Smooth muscle cell (in vitro differentiated cells): ENCODE measurements at regions not wholly inside any gene's neighbourhood (a gene's known extent, or its start where the extent isn't known, plus 50 kb on each side); places are given as distances from the start of the nearest gene placed in this dataset.
A peak's percentile ranks its signal among the peaks of the same experiment; 100 is the strongest.
"Not testable (repeated sequence)": the region's sequence is repeated elsewhere in the genome, so short reads cannot be mapped to it uniquely, and the experiment has no call there.

Experiments
- DNase-seq: peaks from one replicate; lab custom pipeline; 2025; ENCODE audit not compliant: unreplicated experiment; lab: John Stamatoyannopoulos, UW
- H2AFZ ChIP-seq: fragments of 200-600 bp; sonication (generic); 2 replicates; pipeline ENCODE4 v1.6.0; 2016; ENCODE audit warnings: antibody characterized with exemption, low read depth, mild to moderate bottlenecking
- H3F3A ChIP-seq: fragments of 200-600 bp; sonication (generic); 2 replicates; pipeline ENCODE4 v1.6.0; 2017; ENCODE audit warnings: antibody characterized with exemption, low read depth
- H3K27ac ChIP-seq: fragments of 200-600 bp; sonication (generic); 2 replicates; pipeline ENCODE4 v1.5.1; 2016; ENCODE audit warnings: low read depth, mild to moderate bottlenecking
- H3K27me3 ChIP-seq: fragments of 200-600 bp; sonication (generic); 2 replicates; pipeline ENCODE4 v1.6.1; 2016; ENCODE audit warnings: low read depth, mild to moderate bottlenecking
- H3K36me3 ChIP-seq: fragments of 200-600 bp; sonication (generic); 2 replicates; pipeline ENCODE4 v1.5.1; 2016; ENCODE audit warnings: low read depth
- H3K4me1 ChIP-seq: fragments of 200-600 bp; sonication (generic); 2 replicates; pipeline ENCODE4 v1.5.1; 2016; ENCODE audit warnings: low read depth
- H3K4me2 ChIP-seq: fragments of 200-600 bp; sonication (generic); 2 replicates; pipeline ENCODE4 v1.6.0; 2016; ENCODE audit warnings: mild to moderate bottlenecking
- H3K4me3 ChIP-seq: fragments of 200-600 bp; sonication (generic); 2 replicates; pipeline ENCODE4 v1.5.1; 2016; ENCODE audit warnings: mild to moderate bottlenecking
- H3K79me2 ChIP-seq: fragments of 200-600 bp; sonication (generic); 2 replicates; pipeline ENCODE4 v1.6.0; 2016; ENCODE audit warnings: low read depth, mild to moderate bottlenecking
- H3K9ac ChIP-seq: fragments of 200-600 bp; sonication (generic); 2 replicates; pipeline ENCODE4 v1.6.0; 2016; ENCODE audit warnings: low read depth
- H3K9me3 ChIP-seq: fragments of 200-600 bp; sonication (generic); replicated peaks from 2 replicates; pipeline ENCODE4 v1.5.1; 2016; ENCODE audit warnings: low read depth
- H4K20me1 ChIP-seq: fragments of 200-600 bp; sonication (generic); 2 replicates; pipeline ENCODE4 v1.6.0; 2016; ENCODE audit warnings: low read depth
- WGBS: methylation state at CpG from one replicate; pipeline ENCODE4 v1.1.7; 2016; ENCODE audit warnings: low lambda C conversion rate; 5-methylcytosine and 5-hydroxymethylcytosine counted together
- TF ChIP-seq, protein P1 (sequence below): fragments of 200-600 bp; sonication (generic); IDR thresholded peaks from 2 replicates; pipeline ENCODE4 v1.5.1; 2017; ENCODE audit warnings: borderline replicate concordance, mild to moderate bottlenecking, antibody characterized with exemption; ENCODE audit not compliant: insufficient read depth, poor library complexity, severe bottlenecking

DNA sequence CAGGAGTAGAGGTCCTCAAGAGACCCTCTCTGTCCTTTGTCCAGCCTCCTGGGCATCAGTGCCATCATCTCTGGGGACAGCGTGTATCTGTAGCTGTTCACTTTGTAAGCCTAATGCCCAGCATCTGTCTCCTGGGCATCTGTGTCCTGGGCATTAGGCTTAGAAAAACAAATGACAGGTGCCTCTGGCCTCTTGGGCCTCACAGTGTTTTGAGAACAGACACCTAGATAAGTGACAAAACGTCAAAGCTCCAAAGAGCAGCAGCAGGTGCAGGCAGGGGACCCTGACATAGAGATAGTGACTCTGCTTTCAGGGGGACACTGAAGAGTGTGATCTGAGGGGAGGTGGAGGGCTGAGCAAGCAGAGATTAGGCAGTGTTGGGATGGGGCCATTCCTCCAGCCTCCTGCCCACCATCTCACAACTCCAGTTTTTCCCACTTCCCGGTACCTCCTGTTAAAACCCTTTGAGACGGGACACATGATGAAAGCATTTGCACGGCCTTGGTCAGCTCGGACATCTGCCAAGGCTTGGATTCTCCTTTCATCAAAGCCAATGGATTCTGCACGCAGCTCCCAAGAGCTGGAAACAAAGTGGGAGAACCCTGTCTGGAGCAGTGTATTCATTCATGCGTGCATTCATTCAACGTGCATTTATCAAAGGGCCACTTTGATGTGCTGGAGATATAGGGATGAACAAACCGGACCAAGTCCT, 55.5 kb upstream of the CD93 start:
- no peak overlapping the region for H2AFZ ChIP-seq
- peaks cover 19% of the 10 kb centered on the region for H3F3A ChIP-seq
- H3K4me2 ChIP-seq = peak overlapping the region; percentile 38
- H3K27me3 ChIP-seq = no peaks in the 10 kb centered on the region
- H3K27ac ChIP-seq = no peak overlapping the region
- no peak overlapping the region for H3K9ac ChIP-seq
- peaks cover 3% of the 10 kb centered on the region for H3K4me1 ChIP-seq
- no peak overlapping the region for H3K4me3 ChIP-seq
- 93% methylated on average over 10 of the region's 10 CpGs for WGBS
- H3K36me3 ChIP-seq = no peaks in the 10 kb centered on the region
- TF ChIP-seq, protein P1, sequence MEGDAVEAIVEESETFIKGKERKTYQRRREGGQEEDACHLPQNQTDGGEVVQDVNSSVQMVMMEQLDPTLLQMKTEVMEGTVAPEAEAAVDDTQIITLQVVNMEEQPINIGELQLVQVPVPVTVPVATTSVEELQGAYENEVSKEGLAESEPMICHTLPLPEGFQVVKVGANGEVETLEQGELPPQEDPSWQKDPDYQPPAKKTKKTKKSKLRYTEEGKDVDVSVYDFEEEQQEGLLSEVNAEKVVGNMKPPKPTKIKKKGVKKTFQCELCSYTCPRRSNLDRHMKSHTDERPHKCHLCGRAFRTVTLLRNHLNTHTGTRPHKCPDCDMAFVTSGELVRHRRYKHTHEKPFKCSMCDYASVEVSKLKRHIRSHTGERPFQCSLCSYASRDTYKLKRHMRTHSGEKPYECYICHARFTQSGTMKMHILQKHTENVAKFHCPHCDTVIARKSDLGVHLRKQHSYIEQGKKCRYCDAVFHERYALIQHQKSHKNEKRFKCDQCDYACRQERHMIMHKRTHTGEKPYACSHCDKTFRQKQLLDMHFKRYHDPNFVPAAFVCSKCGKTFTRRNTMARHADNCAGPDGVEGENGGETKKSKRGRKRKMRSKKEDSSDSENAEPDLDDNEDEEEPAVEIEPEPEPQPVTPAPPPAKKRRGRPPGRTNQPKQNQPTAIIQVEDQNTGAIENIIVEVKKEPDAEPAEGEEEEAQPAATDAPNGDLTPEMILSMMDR = no peak
- no peak for DNase-seq
- H3K79me2 ChIP-seq = no peaks in the 10 kb centered on the region
- no peaks in the 10 kb centered on the region for H3K9me3 ChIP-seq
- no peaks in the 10 kb centered on the region for H4K20me1 ChIP-seq

DNA sequence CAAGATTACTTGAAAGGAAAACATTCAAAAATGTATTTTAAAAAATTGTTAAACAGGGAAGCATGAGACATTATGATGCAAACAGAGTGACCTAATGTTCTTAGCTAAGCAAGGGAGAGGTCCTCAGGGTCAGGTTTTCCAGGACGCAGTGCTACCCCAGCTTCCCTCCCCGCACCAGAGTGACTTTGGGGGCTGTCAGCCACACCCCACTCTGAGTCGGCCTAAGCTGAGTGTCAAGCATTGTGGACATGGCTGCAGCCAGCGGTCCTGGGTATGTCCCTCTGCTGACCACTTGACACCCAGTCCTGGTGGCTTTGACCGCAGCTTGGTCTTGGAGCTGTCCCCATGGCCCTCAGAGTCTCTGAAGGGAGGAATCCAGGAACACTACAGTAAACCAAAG, 54.9 kb upstream of the CD93 start:
- TF ChIP-seq, protein P1 = no peak
- H3K4me3 ChIP-seq = no peak overlapping the region
- peaks cover 3% of the 10 kb centered on the region for H3K4me1 ChIP-seq
- DNase-seq = no peak
- no peak overlapping the region for H3K4me2 ChIP-seq
- no peak overlapping the region for H3K27ac ChIP-seq
- no peak overlapping the region for H3K9ac ChIP-seq
- WGBS = 92% methylated on average over 5 of the region's 5 CpGs
- H4K20me1 ChIP-seq = no peaks in the 10 kb centered on the region
- no peaks in the 10 kb centered on the region for H3K36me3 ChIP-seq
- H2AFZ ChIP-seq = no peak overlapping the region
- H3K27me3 ChIP-seq = no peaks in the 10 kb centered on the region
- H3K79me2 ChIP-seq = no peaks in the 10 kb centered on the region
- H3K9me3 ChIP-seq = no peaks in the 10 kb centered on the region
- peaks cover 18% of the 10 kb centered on the region for H3F3A ChIP-seq

DNA sequence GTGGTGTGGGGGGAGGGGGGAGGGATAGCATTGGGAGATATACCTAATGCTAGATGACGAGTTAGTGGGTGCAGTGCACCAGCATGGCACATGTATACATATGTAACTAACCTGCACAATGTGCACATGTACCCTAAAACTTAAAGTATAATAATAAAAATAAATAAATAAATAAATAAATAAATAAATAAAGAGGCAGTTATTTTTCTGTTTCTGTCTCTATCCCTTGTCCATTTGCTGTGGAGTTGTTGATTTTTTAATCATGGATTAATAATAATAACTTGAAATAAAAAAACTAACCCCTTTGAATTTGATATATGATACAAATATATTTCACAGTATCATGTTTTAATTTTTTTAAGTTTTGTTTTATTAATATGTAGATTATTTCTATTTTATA, 53.9 kb upstream of the CD93 start:
- H3F3A ChIP-seq, H2AFZ ChIP-seq, H3K4me1 ChIP-seq, H3K36me3 ChIP-seq, H3K4me2 ChIP-seq, H3K27me3 ChIP-seq, DNase-seq, H3K27ac ChIP-seq, H3K9me3 ChIP-seq, H3K9ac ChIP-seq, H3K4me3 ChIP-seq, H4K20me1 ChIP-seq, H3K79me2 ChIP-seq: not testable (repeated sequence)
- 100% methylated on average over 1 of the region's 1 CpG for WGBS

DNA sequence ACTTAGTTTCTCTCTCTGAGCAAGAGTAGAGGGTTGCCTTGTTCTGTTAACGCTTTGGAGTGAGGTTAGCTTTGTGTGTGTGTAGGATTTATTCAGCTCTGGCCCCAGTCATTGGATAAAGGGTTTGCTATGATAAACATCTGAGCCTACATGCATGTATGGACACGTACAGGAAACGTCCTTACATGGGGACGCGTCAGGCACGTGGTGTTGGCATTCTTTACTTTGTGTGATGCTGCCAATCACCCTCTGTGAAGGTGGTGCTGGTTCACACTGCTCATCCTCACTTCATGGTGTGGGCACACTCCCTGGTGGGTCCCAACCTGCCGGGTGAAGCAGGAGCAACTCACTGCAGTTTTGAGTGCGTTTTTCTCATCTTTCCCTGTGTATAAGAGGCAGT, 53.4 kb upstream of the CD93 start:
- 82% methylated on average over 8 of the region's 8 CpGs for WGBS
- H3K4me2 ChIP-seq = no peak overlapping the region
- no peak overlapping the region for H3K9ac ChIP-seq
- no peaks in the 10 kb centered on the region for H3K79me2 ChIP-seq
- no peak overlapping the region for H3K4me3 ChIP-seq
- no peaks in the 10 kb centered on the region for H4K20me1 ChIP-seq
- H3K27me3 ChIP-seq = no peaks in the 10 kb centered on the region
- no peaks in the 10 kb centered on the region for H3K9me3 ChIP-seq
- DNase-seq = no peak
- no peaks in the 10 kb centered on the region for H3K36me3 ChIP-seq
- peaks cover 5% of the 10 kb centered on the region for H3F3A ChIP-seq
- H3K4me1 ChIP-seq = peaks cover 3% of the 10 kb centered on the region
- TF ChIP-seq, protein P1 = no peak
- H3K27ac ChIP-seq = no peak overlapping the region
- peak overlapping the region; percentile 41 for H2AFZ ChIP-seq
